ENCODE measurements at regions not wholly inside any gene's neighbourhood (a gene's known extent, or its start where the extent isn't known, plus 50 kb on each side); places are given as distances from the start of the nearest gene placed in this dataset.

DNA sequence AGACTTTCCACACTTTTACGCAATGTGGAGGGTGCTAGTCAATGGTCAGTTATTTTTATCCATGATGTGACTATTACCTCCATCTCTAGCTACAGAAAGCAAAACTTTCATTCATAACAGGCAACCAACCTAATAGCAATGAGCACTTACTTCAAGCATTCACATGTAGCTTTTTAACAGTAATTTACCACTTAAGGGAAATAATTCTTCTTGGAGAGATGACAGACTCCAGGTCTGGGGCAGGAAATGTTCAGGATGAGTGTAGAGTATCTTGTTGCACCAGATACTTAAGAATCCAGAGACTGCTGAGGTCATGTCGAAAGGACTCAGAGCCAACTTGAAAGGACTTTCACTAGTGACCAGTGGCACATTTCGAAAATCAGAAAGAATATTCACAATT, 347.6 kb downstream of the CHRM3 start:
- no peaks in the 10 kb centered on the region for H3K27me3 ChIP-seq (replicated peaks)
- no peak overlapping the region for H3K4me3 ChIP-seq (ENCODE audit: low read depth, low read length)
- TF ChIP-seq, protein P1, sequence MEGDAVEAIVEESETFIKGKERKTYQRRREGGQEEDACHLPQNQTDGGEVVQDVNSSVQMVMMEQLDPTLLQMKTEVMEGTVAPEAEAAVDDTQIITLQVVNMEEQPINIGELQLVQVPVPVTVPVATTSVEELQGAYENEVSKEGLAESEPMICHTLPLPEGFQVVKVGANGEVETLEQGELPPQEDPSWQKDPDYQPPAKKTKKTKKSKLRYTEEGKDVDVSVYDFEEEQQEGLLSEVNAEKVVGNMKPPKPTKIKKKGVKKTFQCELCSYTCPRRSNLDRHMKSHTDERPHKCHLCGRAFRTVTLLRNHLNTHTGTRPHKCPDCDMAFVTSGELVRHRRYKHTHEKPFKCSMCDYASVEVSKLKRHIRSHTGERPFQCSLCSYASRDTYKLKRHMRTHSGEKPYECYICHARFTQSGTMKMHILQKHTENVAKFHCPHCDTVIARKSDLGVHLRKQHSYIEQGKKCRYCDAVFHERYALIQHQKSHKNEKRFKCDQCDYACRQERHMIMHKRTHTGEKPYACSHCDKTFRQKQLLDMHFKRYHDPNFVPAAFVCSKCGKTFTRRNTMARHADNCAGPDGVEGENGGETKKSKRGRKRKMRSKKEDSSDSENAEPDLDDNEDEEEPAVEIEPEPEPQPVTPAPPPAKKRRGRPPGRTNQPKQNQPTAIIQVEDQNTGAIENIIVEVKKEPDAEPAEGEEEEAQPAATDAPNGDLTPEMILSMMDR (IDR thresholded peaks at IDR 0.05; ENCODE audit: low read depth, low read length, missing control alignments), result no peak
- DNase-seq, result no peak
- H3K36me3 ChIP-seq (replicated peaks), result no peaks in the 10 kb centered on the region
- no peak overlapping the region for H3K27ac ChIP-seq
- in situ Hi-C loops (cut with HindIII; ENCODE audit: low pct_ligation_motif_present, low sequenced_read_pairs), result no loop called here

- DNase-seq, result no peak
- in situ Hi-C loops (cut with HindIII; ENCODE audit: low pct_ligation_motif_present, low sequenced_read_pairs), result no loop called here
Measured at GRCh38 chr1:239735111-239735510, 348.7 kb downstream of the CHRM3 start.

DNA sequence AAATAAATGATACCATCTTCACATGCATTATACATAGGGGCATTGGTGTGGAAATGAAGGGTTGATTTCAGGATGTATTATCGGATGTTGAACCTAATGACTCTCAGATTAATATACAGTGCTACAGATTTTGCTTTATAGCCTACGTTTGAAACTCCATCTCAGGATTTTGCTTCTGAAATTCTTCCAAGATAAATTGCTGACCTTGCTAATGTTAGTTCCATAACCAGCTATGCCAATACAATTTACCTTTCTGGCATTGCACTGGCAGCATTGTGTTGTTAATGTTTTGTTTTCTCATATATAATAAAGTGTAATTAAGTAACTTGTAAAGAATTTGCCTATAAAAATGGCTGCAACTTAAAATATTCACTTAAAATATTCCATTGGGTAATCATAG, 350.1 kb downstream of the CHRM3 start:
- TF ChIP-seq, protein P1 (IDR thresholded peaks at IDR 0.05; ENCODE audit: low read depth, low read length, missing control alignments), result no peak
- H3K36me3 ChIP-seq (replicated peaks), result no peaks in the 10 kb centered on the region

More at GRCh38 chr1:239735111-239735510, 348.7 kb downstream of the CHRM3 start:
- TF ChIP-seq, protein P1 (IDR thresholded peaks at IDR 0.05; ENCODE audit: low read depth, low read length, missing control alignments), result no peak
- H3K4me3 ChIP-seq (ENCODE audit: low read depth, low read length), result no peak overlapping the region
- no peaks in the 10 kb centered on the region for H3K36me3 ChIP-seq (replicated peaks)
- no peaks in the 10 kb centered on the region for H3K27me3 ChIP-seq (replicated peaks)
- H3K27ac ChIP-seq, result no peak overlapping the region

DNA sequence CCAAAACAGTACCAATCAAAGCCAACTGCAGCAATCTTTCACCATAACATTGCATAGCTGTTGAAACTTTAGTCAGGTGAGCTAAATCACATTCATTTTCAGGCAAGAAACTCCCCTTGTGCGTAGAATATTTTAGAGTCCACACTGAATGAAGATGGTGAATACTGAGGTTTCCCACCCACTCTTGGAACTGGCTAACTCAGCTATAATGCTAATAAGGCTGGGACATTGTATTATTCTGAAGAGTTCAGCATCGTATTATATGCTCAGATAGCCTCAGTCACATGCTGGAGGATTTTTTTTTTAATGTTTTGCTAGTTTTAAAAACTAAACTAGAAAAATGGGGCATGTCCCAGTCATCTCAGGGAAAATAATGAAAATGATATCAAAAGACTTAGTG, 352.3 kb upstream of the FMN2 start:
- in situ Hi-C loops (cut with HindIII; ENCODE audit: low pct_ligation_motif_present, low sequenced_read_pairs), result no loop called here

More for the DNA sequence above, 350.1 kb downstream of the CHRM3 start:
- no peaks in the 10 kb centered on the region for H3K27me3 ChIP-seq (replicated peaks)
- in situ Hi-C loops (cut with HindIII; ENCODE audit: low pct_ligation_motif_present, low sequenced_read_pairs), result no loop called here
- no peak overlapping the region for H3K4me3 ChIP-seq (ENCODE audit: low read depth, low read length)
- no peak for DNase-seq
- no peak overlapping the region for H3K27ac ChIP-seq

DNA sequence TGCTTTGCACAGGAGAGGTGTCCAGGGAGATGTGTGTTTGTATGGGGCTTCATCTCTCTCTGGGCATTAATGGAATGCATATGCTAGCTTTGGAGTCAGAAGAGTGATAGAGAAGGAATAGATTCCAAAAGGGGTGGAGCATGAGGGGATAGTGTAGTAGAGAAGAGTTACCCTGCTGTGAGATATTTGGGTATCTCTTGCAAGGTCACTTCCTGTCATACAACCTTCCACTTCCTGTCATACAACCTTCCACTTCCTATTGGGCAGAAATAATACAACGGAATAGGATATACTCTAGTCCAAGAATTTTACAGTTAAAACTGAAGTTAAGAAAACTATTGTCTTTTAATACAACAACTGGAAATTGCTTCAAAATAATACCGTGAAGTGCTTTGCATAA, 351.8 kb upstream of the FMN2 start:
- Histone ChIP-seq H3K36me3 (replicated peaks) (no peaks in the 10 kb centered on the region), H3K27ac (no peak overlapping the region), H3K27me3 (replicated peaks) (no peaks in the 10 kb centered on the region), H3K4me3 (ENCODE audit: low read depth, low read length) (no peak overlapping the region)
- TF ChIP-seq, protein P1 (IDR thresholded peaks at IDR 0.05; ENCODE audit: low read depth, low read length, missing control alignments), result no peak
- no peak for DNase-seq
- in situ Hi-C loops (cut with HindIII; ENCODE audit: low pct_ligation_motif_present, low sequenced_read_pairs), result no loop called here

More for the DNA sequence above, 352.3 kb upstream of the FMN2 start:
- Histone ChIP-seq H3K27me3 (replicated peaks) (no peaks in the 10 kb centered on the region), H3K36me3 (replicated peaks) (no peaks in the 10 kb centered on the region), H3K27ac (no peak overlapping the region), H3K4me3 (ENCODE audit: low read depth, low read length) (no peak overlapping the region)
- TF ChIP-seq, protein P1 (IDR thresholded peaks at IDR 0.05; ENCODE audit: low read depth, low read length, missing control alignments), result no peak
- DNase-seq, result no peak

GRCh38 chr1:239742416-239743109, 349.1 kb upstream of the FMN2 start:
- no peak overlapping the region for H3K27ac ChIP-seq
- TF ChIP-seq, protein P1 (IDR thresholded peaks at IDR 0.05; ENCODE audit: low read depth, low read length, missing control alignments), result no peak
- no peak for DNase-seq
- H3K4me3 ChIP-seq (ENCODE audit: low read depth, low read length), result no peak overlapping the region
- no peaks in the 10 kb centered on the region for H3K27me3 ChIP-seq (replicated peaks)
- in situ Hi-C loops (cut with HindIII; ENCODE audit: low pct_ligation_motif_present, low sequenced_read_pairs), result no loop called here
- no peaks in the 10 kb centered on the region for H3K36me3 ChIP-seq (replicated peaks)
